ENCODE measurements at regions not wholly inside any gene's neighbourhood (a gene's known extent, or its start where the extent isn't known, plus 50 kb on each side); places are given as distances from the start of the nearest gene placed in this dataset.

- TF ChIP-seq, protein P1, sequence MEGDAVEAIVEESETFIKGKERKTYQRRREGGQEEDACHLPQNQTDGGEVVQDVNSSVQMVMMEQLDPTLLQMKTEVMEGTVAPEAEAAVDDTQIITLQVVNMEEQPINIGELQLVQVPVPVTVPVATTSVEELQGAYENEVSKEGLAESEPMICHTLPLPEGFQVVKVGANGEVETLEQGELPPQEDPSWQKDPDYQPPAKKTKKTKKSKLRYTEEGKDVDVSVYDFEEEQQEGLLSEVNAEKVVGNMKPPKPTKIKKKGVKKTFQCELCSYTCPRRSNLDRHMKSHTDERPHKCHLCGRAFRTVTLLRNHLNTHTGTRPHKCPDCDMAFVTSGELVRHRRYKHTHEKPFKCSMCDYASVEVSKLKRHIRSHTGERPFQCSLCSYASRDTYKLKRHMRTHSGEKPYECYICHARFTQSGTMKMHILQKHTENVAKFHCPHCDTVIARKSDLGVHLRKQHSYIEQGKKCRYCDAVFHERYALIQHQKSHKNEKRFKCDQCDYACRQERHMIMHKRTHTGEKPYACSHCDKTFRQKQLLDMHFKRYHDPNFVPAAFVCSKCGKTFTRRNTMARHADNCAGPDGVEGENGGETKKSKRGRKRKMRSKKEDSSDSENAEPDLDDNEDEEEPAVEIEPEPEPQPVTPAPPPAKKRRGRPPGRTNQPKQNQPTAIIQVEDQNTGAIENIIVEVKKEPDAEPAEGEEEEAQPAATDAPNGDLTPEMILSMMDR (conservative IDR thresholded peaks at IDR 0.05): no peak
- no peak for TF ChIP-seq EZH2 (IDR thresholded peaks at IDR 0.05; ENCODE audit: low read depth)
Observed at GRCh38 chr2:150971910-150972309, 289.8 kb downstream of the RBM43 start.

All from PC-9 (cell line).